Choroid plexus epithelial cell (primary cell): ENCODE measurements at regions not wholly inside any gene's neighbourhood (a gene's known extent, or its start where the extent isn't known, plus 50 kb on each side); places are given as distances from the start of the nearest gene placed in this dataset.

Source experiments
- DNase-seq: peaks from one replicate; pipeline ENCODE4 v3.0.0-alpha.2; 2010; ENCODE audit warnings: low read depth
- H3K4me3 ChIP-seq: 2 replicates; pipeline ENCODE4 v1.5.1; 2011; ENCODE audit warnings: low read depth, mild to moderate bottlenecking, control low read depth, low read length, moderate library complexity
- TF ChIP-seq, protein P1 (sequence below): conservative IDR thresholded peaks from 2 replicates; pipeline ENCODE4 v1.5.1; 2011; ENCODE audit warnings: low read depth, mild to moderate bottlenecking, control low read depth, inconsistent platforms, low read length, moderate library complexity

- no peak for DNase-seq
- TF ChIP-seq, protein P1, sequence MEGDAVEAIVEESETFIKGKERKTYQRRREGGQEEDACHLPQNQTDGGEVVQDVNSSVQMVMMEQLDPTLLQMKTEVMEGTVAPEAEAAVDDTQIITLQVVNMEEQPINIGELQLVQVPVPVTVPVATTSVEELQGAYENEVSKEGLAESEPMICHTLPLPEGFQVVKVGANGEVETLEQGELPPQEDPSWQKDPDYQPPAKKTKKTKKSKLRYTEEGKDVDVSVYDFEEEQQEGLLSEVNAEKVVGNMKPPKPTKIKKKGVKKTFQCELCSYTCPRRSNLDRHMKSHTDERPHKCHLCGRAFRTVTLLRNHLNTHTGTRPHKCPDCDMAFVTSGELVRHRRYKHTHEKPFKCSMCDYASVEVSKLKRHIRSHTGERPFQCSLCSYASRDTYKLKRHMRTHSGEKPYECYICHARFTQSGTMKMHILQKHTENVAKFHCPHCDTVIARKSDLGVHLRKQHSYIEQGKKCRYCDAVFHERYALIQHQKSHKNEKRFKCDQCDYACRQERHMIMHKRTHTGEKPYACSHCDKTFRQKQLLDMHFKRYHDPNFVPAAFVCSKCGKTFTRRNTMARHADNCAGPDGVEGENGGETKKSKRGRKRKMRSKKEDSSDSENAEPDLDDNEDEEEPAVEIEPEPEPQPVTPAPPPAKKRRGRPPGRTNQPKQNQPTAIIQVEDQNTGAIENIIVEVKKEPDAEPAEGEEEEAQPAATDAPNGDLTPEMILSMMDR, result no peak
- H3K4me3 ChIP-seq, result no peak overlapping the region
Observed at GRCh38 chrX:46374371-46374770, 170.8 kb downstream of the ZNF674 start.

DNA sequence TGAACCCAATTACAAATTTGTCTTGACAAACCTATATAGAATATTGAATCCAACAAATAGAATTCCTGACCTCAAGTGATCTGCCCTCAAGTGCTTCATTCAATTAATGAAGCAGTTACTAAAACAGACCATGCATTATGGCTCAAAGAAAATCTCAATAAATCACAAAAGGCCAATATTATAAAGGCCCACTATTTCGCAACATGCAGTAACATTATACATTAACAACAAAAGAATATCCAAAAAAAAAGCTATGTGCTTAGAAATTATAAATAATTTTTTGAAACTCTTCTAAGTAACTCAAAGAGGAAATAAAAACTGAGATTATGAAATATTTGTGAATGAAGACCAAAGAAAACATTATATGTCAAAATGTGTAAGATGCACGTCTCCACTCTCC, 177.7 kb downstream of the ZNF674 start:
- DNase-seq, result no peak
- H3K4me3 ChIP-seq, result no peak overlapping the region
- TF ChIP-seq, protein P1, result no peak

DNA sequence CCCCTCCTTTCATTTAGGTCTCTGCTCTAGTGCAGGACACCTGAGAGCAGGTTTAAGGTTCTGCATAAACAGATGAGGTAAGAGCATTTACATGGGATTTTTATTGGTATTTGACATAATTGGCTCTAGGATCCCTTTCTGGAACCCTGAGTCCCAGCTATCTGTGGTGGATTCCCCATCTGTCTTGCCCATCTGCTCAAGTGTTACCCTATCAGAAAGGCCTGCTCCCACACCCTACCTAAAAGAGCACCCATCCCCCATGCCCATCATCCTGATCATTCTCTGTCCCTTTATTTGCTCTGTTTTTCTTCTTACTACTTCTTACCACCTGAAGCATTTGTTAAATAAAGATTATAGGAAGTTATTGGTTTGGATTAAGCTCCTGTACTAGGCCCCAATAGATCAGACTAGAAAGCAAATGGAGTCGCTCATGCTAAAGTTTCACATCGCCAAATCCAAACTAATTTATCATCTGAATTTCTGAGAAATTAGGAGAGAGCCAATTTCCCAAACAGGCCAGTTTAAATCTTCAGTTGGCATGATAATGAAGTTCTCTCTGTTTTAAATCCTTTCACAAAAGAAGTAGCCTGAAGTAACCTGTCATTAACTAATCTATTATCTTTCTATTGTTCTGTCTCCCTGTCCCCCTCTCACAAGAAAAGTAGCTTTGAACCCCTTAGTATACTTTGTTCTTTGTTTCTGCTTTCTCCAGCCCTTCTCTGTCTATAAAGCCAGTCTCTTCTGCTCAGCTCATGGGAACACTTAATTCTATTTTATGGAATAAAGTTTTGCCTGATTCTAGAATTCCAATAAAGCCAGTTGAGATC, 178.6 kb downstream of the ZNF674 start:
- H3K4me3 ChIP-seq, result no peak overlapping the region
- no peak for DNase-seq
- TF ChIP-seq, protein P1, result no peak

- DNase-seq, result peak; percentile 17
- TF ChIP-seq, protein P1, result no peak
- no peak overlapping the region for H3K4me3 ChIP-seq
Observed at GRCh38 chrX:46354481-46354880, 190.7 kb downstream of the ZNF674 start.

- no peak overlapping the region for H3K4me3 ChIP-seq
- no peak for DNase-seq
- TF ChIP-seq, protein P1, result no peak
Observed at GRCh38 chrX:46341767-46342322, 203.4 kb downstream of the ZNF674 start.

DNA sequence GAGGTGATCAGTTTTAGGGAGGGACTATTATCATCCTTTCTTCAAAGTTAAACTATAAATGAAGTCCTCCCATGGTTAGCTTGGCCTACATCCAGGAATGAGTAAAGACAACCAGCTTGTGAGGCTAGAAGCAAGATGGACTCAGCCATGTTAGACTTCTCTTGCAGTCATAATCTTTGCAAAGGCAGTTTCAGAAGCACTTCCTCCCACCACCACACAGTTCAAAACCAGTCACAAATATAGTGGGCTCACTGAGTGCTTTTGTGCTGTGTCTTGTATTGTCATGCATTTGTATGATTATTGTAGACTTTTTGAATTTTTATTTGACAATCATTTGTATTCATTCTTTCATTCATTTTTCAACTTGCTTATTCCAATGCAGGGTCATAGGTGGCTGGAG, 204.5 kb downstream of the ZNF674 start:
- peak; percentile 2 for DNase-seq
- TF ChIP-seq, protein P1, result no peak
- no peak overlapping the region for H3K4me3 ChIP-seq

GRCh38 chrX:46333550-46333949, 211.7 kb downstream of the ZNF674 start:
- no peak for DNase-seq
- H3K4me3 ChIP-seq, result no peak overlapping the region
- TF ChIP-seq, protein P1, result no peak
